Ascending aorta (tissue), 2 donors: ENCODE measurements at regions not wholly inside any gene's neighbourhood (a gene's known extent, or its start where the extent isn't known, plus 50 kb on each side); places are given as distances from the start of the nearest gene placed in this dataset.
A peak's percentile ranks its signal among the peaks of the same experiment; 100 is the strongest.

Source experiments
- DNase-seq, 2 donors: peaks; one replicate each; pipeline ENCODE4 v3.0.0-alpha.2; 2019; ENCODE audit warnings: low spot score in 2 of 2
- H3K27ac ChIP-seq, 2 donors: fragments of 200-600 bp; sonication (generic); one replicate each; pipeline ENCODE4 v1.5.1; 2016 to 2017; ENCODE audit warnings: mild to moderate bottlenecking in 1 of 2
- H3K27me3 ChIP-seq: fragments of 200-600 bp; sonication (generic); one replicate; pipeline ENCODE4 v1.5.1; 2017
- H3K36me3 ChIP-seq, 2 donors: fragments of 200-600 bp; sonication (generic); one replicate each; pipeline ENCODE4 v1.5.1; 2016
- H3K4me1 ChIP-seq, 2 donors: fragments of 200-600 bp; sonication (generic); one replicate each; pipeline ENCODE4 v1.5.1; 2016 to 2017; ENCODE audit warnings: mild to moderate bottlenecking in 1 of 2
- H3K4me3 ChIP-seq, 2 donors: fragments of 200-600 bp; sonication (generic); one replicate each; pipeline ENCODE4 v1.5.1; 2016 to 2017; ENCODE audit warnings: mild to moderate bottlenecking in 1 of 2
- H3K9me3 ChIP-seq, 2 donors: fragments of 200-600 bp; sonication (generic); one replicate each; pipeline ENCODE4 v1.5.1; 2016
- CTCF ChIP-seq, 3 experiments: fragments of 200-600 bp in 2 of 3; fragments of 450-650 bp in 1 of 3; sonication (generic) in 2 of 3; IDR thresholded peaks; one replicate each; pipeline ENCODE4 v1.5.1; 2016 to 2019; ENCODE audit warnings: antibody characterized with exemption in 3 of 3, mild to moderate bottlenecking in 1 of 3, moderate library complexity in 1 of 3
- intact Hi-C: fragments of 100-400 bp; cut with DNase I; formaldehyde crosslinking; loops from one replicate; pipeline ENCODE4 v1.15.1; 2023

DNA sequence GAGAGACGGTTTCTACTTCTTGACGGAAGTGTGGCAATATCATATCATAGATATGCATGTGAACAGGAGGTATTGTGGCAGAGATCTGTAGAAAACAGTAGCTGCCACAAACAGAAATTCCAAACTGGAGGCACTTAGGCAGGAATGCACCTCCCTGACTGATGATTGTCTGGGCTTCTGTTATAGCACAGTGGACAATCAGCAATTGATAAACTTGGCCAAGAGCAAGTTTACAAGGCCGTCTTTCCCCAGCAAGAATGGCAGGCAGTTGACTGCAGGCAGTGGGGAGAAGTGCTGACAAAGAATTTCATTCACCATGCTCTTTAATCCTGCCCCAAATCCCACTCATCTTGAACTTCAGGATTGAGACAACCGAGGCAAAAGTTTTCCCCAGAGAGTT is 114.4 kb upstream of the STOX2 start:
- Histone ChIP-seq H3K4me3 (no peak overlapping the region), H3K9me3 (peaks cover 0 to 12% of the 10 kb centered on the region in 2 donors), H3K27ac (no peak overlapping the region), H3K4me1 (no peaks in the 10 kb centered on the region), H3K36me3 (no peaks in the 10 kb centered on the region), H3K27me3 (no peaks in the 10 kb centered on the region)
- DNase-seq, result no peak
- intact Hi-C loops, result no loop called here
- no peak for TF ChIP-seq CTCF (IDR thresholded peaks at IDR 0.05)

DNA sequence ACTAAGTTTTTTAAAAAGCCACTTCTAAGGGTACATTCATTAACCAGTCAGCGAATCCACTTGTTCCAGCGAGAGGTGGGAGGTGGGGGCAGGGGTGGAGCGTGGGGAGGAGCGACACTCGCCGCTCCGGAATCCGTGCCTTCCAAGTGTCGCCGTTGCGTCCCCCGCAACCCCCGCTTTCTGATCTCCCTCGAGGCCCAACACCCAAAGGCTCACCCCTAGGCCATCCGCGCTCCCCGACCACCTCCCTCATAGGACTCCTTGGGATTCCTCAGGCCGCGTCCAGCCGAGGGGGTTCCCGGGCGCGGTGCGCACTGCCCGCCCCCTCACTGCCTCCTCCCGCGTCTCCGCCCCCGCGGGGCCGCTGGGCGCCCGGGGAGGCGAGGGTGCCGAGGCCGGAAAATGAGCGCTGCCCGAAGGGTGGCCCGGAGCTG is 108.1 kb upstream of the STOX2 start:
- intact Hi-C loops, result no loop called here
- peaks cover 0 to 2% of the 10 kb centered on the region in 2 donors for H3K4me1 ChIP-seq
- no peak for DNase-seq
- H3K27me3 ChIP-seq, result peaks cover 4% of the 10 kb centered on the region
- H3K27ac ChIP-seq, result no peak overlapping the region
- no peak for TF ChIP-seq CTCF (IDR thresholded peaks at IDR 0.05)
- peaks cover 0 to 12% of the 10 kb centered on the region in 2 donors for H3K9me3 ChIP-seq
- no peaks in the 10 kb centered on the region for H3K36me3 ChIP-seq
- peak overlapping the region; percentile 59 to 62 for H3K4me3 ChIP-seq

GRCh38 chr4:183797445-183798300 is 107.4 kb upstream of the STOX2 start:
- DNase-seq, result no peak
- Histone ChIP-seq H3K4me1 (peaks cover 0 to 2% of the 10 kb centered on the region in 2 donors), H3K4me3 (peak overlapping the region; percentile 59 to 62), H3K27me3 (peaks cover 4% of the 10 kb centered on the region), H3K36me3 (no peaks in the 10 kb centered on the region), H3K27ac (no peak overlapping the region), H3K9me3 (peaks cover 0 to 7% of the 10 kb centered on the region in 2 donors)
- intact Hi-C loops, result no loop called here
- no peak for TF ChIP-seq CTCF (IDR thresholded peaks at IDR 0.05)

- Histone ChIP-seq H3K4me3 (peak overlapping the region; percentile 59 to 62), H3K27ac (no peak overlapping the region), H3K4me1 (peaks cover 0 to 2% of the 10 kb centered on the region in 2 donors), H3K36me3 (no peaks in the 10 kb centered on the region), H3K27me3 (peaks cover 4% of the 10 kb centered on the region), H3K9me3 (peaks cover 0 to 4% of the 10 kb centered on the region in 2 donors)
- TF ChIP-seq CTCF (IDR thresholded peaks at IDR 0.05), result no peak
- DNase-seq, result no peak
- intact Hi-C loops, result no loop called here
Observed at GRCh38 chr4:183798301-183799253, 106.5 kb upstream of the STOX2 start.

DNA sequence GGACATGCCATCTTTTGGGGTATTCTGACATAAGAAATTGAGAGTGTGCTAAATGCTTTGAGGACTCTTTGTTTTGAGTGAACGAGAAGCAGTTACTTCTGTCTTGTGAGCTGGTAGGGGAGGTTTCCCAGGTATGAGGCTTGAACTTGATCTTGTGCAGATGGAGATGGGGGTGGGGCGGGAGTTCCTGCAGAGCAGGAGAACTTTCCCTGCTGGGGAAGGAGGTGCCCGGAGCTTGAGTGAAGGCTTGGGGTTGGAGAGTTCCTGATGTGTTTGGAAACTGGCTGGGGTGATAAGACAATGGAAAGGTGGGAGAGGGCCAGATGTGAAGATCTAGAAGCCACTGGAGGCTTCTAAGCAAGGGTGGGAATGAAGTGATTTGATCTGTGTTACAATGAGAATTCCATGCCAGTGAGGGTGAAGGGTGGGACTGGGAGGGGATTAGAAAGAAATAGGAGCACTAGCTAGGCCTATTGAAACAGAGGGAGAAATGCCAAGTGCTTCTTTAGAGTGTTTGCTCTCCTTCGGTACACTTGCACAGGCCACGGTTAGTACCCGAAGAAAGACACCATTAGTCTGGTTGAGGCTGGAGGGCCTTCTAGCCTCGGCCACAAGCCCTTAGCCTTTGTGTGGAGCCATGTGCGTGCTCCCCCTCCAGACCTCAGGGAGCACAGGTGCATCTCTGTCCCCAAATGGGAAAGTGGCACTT is 103.5 kb upstream of the STOX2 start:
- Histone ChIP-seq H3K36me3 (no peaks in the 10 kb centered on the region), H3K27ac (no peak overlapping the region), H3K4me3 (no peak overlapping the region), H3K4me1 (peaks cover 0 to 2% of the 10 kb centered on the region in 2 donors), H3K9me3 (no peaks in the 10 kb centered on the region), H3K27me3 (peaks cover 4% of the 10 kb centered on the region)
- DNase-seq, result no peak
- intact Hi-C loops, result no loop called here
- TF ChIP-seq CTCF (IDR thresholded peaks at IDR 0.05), result no peak
